ENCODE measurements at regions not wholly inside any gene's neighbourhood (a gene's known extent, or its start where the extent isn't known, plus 50 kb on each side); places are given as distances from the start of the nearest gene placed in this dataset.
A peak's percentile ranks its signal among the peaks of the same experiment; 100 is the strongest.

- H3K9me3 Mint-ChIP-seq (ENCODE audit: unreplicated experiment) = no peaks in the 10 kb centered on the region
- no peak overlapping the region for H3K4me3 Mint-ChIP-seq (ENCODE audit: unreplicated experiment)
- H3K27ac Mint-ChIP-seq (ENCODE audit: unreplicated experiment) = no peak overlapping the region
These were observed 50.6 kb downstream of the SLIT2 start for GRCh38 chr4:20302336-20302735.

GRCh38 chr4:20305976-20306375 is 54.3 kb downstream of the SLIT2 start:
- no peak for TF ChIP-seq CTCF (IDR thresholded peaks at IDR 0.05; ENCODE audit: unreplicated experiment)
- H3K27me3 Mint-ChIP-seq (ENCODE audit: unreplicated experiment) = no peaks in the 10 kb centered on the region
- no peaks in the 10 kb centered on the region for H3K9me3 Mint-ChIP-seq (ENCODE audit: unreplicated experiment)
- no peaks in the 10 kb centered on the region for H3K36me3 Mint-ChIP-seq (ENCODE audit: low read depth, unreplicated experiment)
- no peak for DNase-seq (ENCODE audit: low spot score)
- no peaks in the 10 kb centered on the region for H3K4me1 Mint-ChIP-seq (ENCODE audit: unreplicated experiment)
- H3K27ac Mint-ChIP-seq (ENCODE audit: unreplicated experiment) = no peak overlapping the region
- no peak overlapping the region for H3K4me3 Mint-ChIP-seq (ENCODE audit: unreplicated experiment)

More at GRCh38 chr4:20302336-20302735, 50.6 kb downstream of the SLIT2 start:
- no peaks in the 10 kb centered on the region for H3K27me3 Mint-ChIP-seq (ENCODE audit: unreplicated experiment)
- no peak for DNase-seq (ENCODE audit: low spot score)
- H3K36me3 Mint-ChIP-seq (ENCODE audit: low read depth, unreplicated experiment) = no peaks in the 10 kb centered on the region
- TF ChIP-seq CTCF (IDR thresholded peaks at IDR 0.05; ENCODE audit: unreplicated experiment) = no peak
- no peaks in the 10 kb centered on the region for H3K4me1 Mint-ChIP-seq (ENCODE audit: unreplicated experiment)

GRCh38 chr4:20311856-20312255 is 60.2 kb downstream of the SLIT2 start:
- Mint-ChIP-seq H3K4me3 (ENCODE audit: unreplicated experiment) (no peak overlapping the region), H3K4me1 (ENCODE audit: unreplicated experiment) (no peaks in the 10 kb centered on the region), H3K27ac (ENCODE audit: unreplicated experiment) (no peak overlapping the region), H3K27me3 (ENCODE audit: unreplicated experiment) (no peaks in the 10 kb centered on the region), H3K9me3 (ENCODE audit: unreplicated experiment) (no peaks in the 10 kb centered on the region), H3K36me3 (ENCODE audit: low read depth, unreplicated experiment) (no peaks in the 10 kb centered on the region)
- TF ChIP-seq CTCF (IDR thresholded peaks at IDR 0.05; ENCODE audit: unreplicated experiment) = no peak
- no peak for DNase-seq (ENCODE audit: low spot score)

GRCh38 chr4:20313237-20314030 is 61.7 kb downstream of the SLIT2 start:
- peak; percentile 78 for DNase-seq (ENCODE audit: low spot score)
- H3K4me3 Mint-ChIP-seq (ENCODE audit: unreplicated experiment) = no peak overlapping the region
- peak; percentile 35 for TF ChIP-seq CTCF (IDR thresholded peaks at IDR 0.05; ENCODE audit: unreplicated experiment)
- H3K4me1 Mint-ChIP-seq (ENCODE audit: unreplicated experiment) = no peaks in the 10 kb centered on the region
- H3K27ac Mint-ChIP-seq (ENCODE audit: unreplicated experiment) = no peak overlapping the region
- no peaks in the 10 kb centered on the region for H3K9me3 Mint-ChIP-seq (ENCODE audit: unreplicated experiment)
- H3K36me3 Mint-ChIP-seq (ENCODE audit: low read depth, unreplicated experiment) = no peaks in the 10 kb centered on the region
- no peaks in the 10 kb centered on the region for H3K27me3 Mint-ChIP-seq (ENCODE audit: unreplicated experiment)

GRCh38 chr4:20317424-20317985 is 65.8 kb downstream of the SLIT2 start:
- DNase-seq (ENCODE audit: low spot score) = no peak
- Mint-ChIP-seq H3K27ac (ENCODE audit: unreplicated experiment) (no peak overlapping the region), H3K36me3 (ENCODE audit: low read depth, unreplicated experiment) (no peaks in the 10 kb centered on the region), H3K4me1 (ENCODE audit: unreplicated experiment) (peaks cover 10% of the 10 kb centered on the region), H3K4me3 (ENCODE audit: unreplicated experiment) (no peak overlapping the region), H3K9me3 (ENCODE audit: unreplicated experiment) (no peaks in the 10 kb centered on the region), H3K27me3 (ENCODE audit: unreplicated experiment) (no peaks in the 10 kb centered on the region)
- no peak for TF ChIP-seq CTCF (IDR thresholded peaks at IDR 0.05; ENCODE audit: unreplicated experiment)
